Midbrain (tissue), 1 donor: ENCODE measurements at regions not wholly inside any gene's neighbourhood (a gene's known extent, or its start where the extent isn't known, plus 50 kb on each side); places are given as distances from the start of the nearest gene placed in this dataset.
"Not testable (repeated sequence)": the region's sequence is repeated elsewhere in the genome, so short reads cannot be mapped to it uniquely, and the experiment has no call there.

Experiments used
- DNase-seq: peaks from one replicate; lab custom pipeline; 2025; lab: John Stamatoyannopoulos, UW

- DNase-seq = not testable (repeated sequence)
Measured at GRCh38 chrX:737021-737420, 106.4 kb downstream of the SHOX start.

- no peak for DNase-seq
Measured at GRCh38 chrX:734362-734761, 103.8 kb downstream of the SHOX start.

GRCh38 chrX:733961-734360 is 103.4 kb downstream of the SHOX start:
- no peak for DNase-seq

GRCh38 chrX:729583-730409 is 99.2 kb downstream of the SHOX start:
- DNase-seq = no peak

- DNase-seq = not testable (repeated sequence)
Measured at GRCh38 chrX:729101-729500, 98.5 kb downstream of the SHOX start.

- DNase-seq = not testable (repeated sequence)
Measured at GRCh38 chrX:728639-729038, 98.0 kb downstream of the SHOX start.

GRCh38 chrX:727738-728621 is 97.4 kb downstream of the SHOX start:
- DNase-seq = no peak

GRCh38 chrX:725971-726370 is 95.4 kb downstream of the SHOX start:
- DNase-seq = no peak

- no peak for DNase-seq
Measured at GRCh38 chrX:724256-724655, 93.7 kb downstream of the SHOX start.

GRCh38 chrX:723781-724180 is 93.2 kb downstream of the SHOX start:
- no peak for DNase-seq

GRCh38 chrX:721354-721753 is 90.8 kb downstream of the SHOX start:
- DNase-seq = no peak

- DNase-seq = no peak
Measured at GRCh38 chrX:720825-721224, 90.2 kb downstream of the SHOX start.

- no peak for DNase-seq
Measured at GRCh38 chrX:720250-720649, 89.7 kb downstream of the SHOX start.

- DNase-seq = no peak
Measured at GRCh38 chrX:716136-716535, 85.5 kb downstream of the SHOX start.

- DNase-seq = no peak
Measured at GRCh38 chrX:714131-714530, 83.5 kb downstream of the SHOX start.
